ENCODE measurements at regions not wholly inside any gene's neighbourhood (a gene's known extent, or its start where the extent isn't known, plus 50 kb on each side); places are given as distances from the start of the nearest gene placed in this dataset.
"Not testable (repeated sequence)": the region's sequence is repeated elsewhere in the genome, so short reads cannot be mapped to it uniquely, and the experiment has no call there.

- ATAC-seq (ENCODE audit: low read depth in 2 of 2): no peak
- Mint-ChIP-seq H3K36me3 (no peaks in the 10 kb centered on the region), H3K9me3 (peaks cover 0 to 10% (median 3%) of the 10 kb centered on the region in 7 donors), H3K27me3 (no peaks in the 10 kb centered on the region), H3K4me1 (no peaks in the 10 kb centered on the region), H3K27ac (no peak overlapping the region), H3K4me3 (no peak overlapping the region)
- no peak for DNase-seq
These were observed 512.5 kb upstream of the CNTNAP5 start for GRCh38 chr2:123512547-123512946.

- Mint-ChIP-seq H3K27ac (no peak overlapping the region), H3K27me3 (no peaks in the 10 kb centered on the region), H3K9me3 (peaks cover 0 to 10% (median 2%) of the 10 kb centered on the region in 7 donors), H3K4me3 (no peak overlapping the region), H3K4me1 (no peaks in the 10 kb centered on the region), H3K36me3 (no peaks in the 10 kb centered on the region)
- no peak for DNase-seq
- no peak for ATAC-seq (ENCODE audit: low read depth in 2 of 2)
These were observed 511.7 kb upstream of the CNTNAP5 start for GRCh38 chr2:123513351-123513750.

- Mint-ChIP-seq H3K36me3 (no peaks in the 10 kb centered on the region), H3K4me3 (no peak overlapping the region), H3K27ac (no peak overlapping the region), H3K9me3 (peaks cover 0 to 10% (median 2%) of the 10 kb centered on the region in 7 donors), H3K4me1 (no peaks in the 10 kb centered on the region), H3K27me3 (no peaks in the 10 kb centered on the region)
- DNase-seq (no peak), ATAC-seq (ENCODE audit: low read depth in 2 of 2) (no peak)
These were observed 510.4 kb upstream of the CNTNAP5 start for GRCh38 chr2:123514613-123515207.

GRCh38 chr2:123518367-123518766, 506.7 kb upstream of the CNTNAP5 start:
- Mint-ChIP-seq H3K9me3 (peaks cover 0 to 4% (median 2%) of the 10 kb centered on the region in 7 donors), H3K27me3 (no peaks in the 10 kb centered on the region), H3K4me3 (no peak overlapping the region), H3K36me3 (no peaks in the 10 kb centered on the region), H3K4me1 (no peaks in the 10 kb centered on the region), H3K27ac (peak overlapping the region in 1 of 6 donors; percentile 27)
- no peak for ATAC-seq (ENCODE audit: low read depth in 2 of 2)
- no peak for DNase-seq

GRCh38 chr2:123521854-123522253, 503.2 kb upstream of the CNTNAP5 start:
- H3K27me3 Mint-ChIP-seq: no peaks in the 10 kb centered on the region
- DNase-seq (no peak), ATAC-seq (ENCODE audit: low read depth in 2 of 2) (no peak)
- H3K4me1 Mint-ChIP-seq: no peaks in the 10 kb centered on the region
- no peak overlapping the region for H3K27ac Mint-ChIP-seq
- no peak overlapping the region for H3K4me3 Mint-ChIP-seq
- H3K36me3 Mint-ChIP-seq: no peaks in the 10 kb centered on the region
- peaks cover 4 to 14% (median 6%) of the 10 kb centered on the region in 7 donors for H3K9me3 Mint-ChIP-seq

- DNase-seq; H3K4me3 Mint-ChIP-seq; H3K4me1 Mint-ChIP-seq; ATAC-seq (ENCODE audit: low read depth in 2 of 2); H3K27me3 Mint-ChIP-seq; H3K36me3 Mint-ChIP-seq; H3K27ac Mint-ChIP-seq: not testable (repeated sequence)
- peaks cover 4 to 20% (median 6%) of the 10 kb centered on the region in 7 donors for H3K9me3 Mint-ChIP-seq
These were observed 502.6 kb upstream of the CNTNAP5 start for GRCh38 chr2:123522498-123522897.

- H3K4me3 Mint-ChIP-seq: no peak overlapping the region
- no peaks in the 10 kb centered on the region for H3K27me3 Mint-ChIP-seq
- no peaks in the 10 kb centered on the region for H3K36me3 Mint-ChIP-seq
- H3K27ac Mint-ChIP-seq: no peak overlapping the region
- no peaks in the 10 kb centered on the region for H3K4me1 Mint-ChIP-seq
- peaks cover 1 to 31% (median 9%) of the 10 kb centered on the region in 7 donors for H3K9me3 Mint-ChIP-seq
- ATAC-seq (ENCODE audit: low read depth in 2 of 2) (no peak), DNase-seq (no peak)
These were observed 495.9 kb upstream of the CNTNAP5 start for GRCh38 chr2:123528996-123529707.

- DNase-seq: no peak
- no peaks in the 10 kb centered on the region for H3K4me1 Mint-ChIP-seq
- H3K27ac Mint-ChIP-seq: no peak overlapping the region
- peaks cover 1 to 29% (median 9%) of the 10 kb centered on the region in 7 donors for H3K9me3 Mint-ChIP-seq
- no peak overlapping the region for H3K4me3 Mint-ChIP-seq
- H3K36me3 Mint-ChIP-seq: no peaks in the 10 kb centered on the region
- no peak for ATAC-seq (ENCODE audit: low read depth in 2 of 2)
- no peaks in the 10 kb centered on the region for H3K27me3 Mint-ChIP-seq
These were observed 495.1 kb upstream of the CNTNAP5 start for GRCh38 chr2:123530004-123530403.

- Mint-ChIP-seq H3K27ac (no peak overlapping the region), H3K4me3 (no peak overlapping the region), H3K36me3 (no peaks in the 10 kb centered on the region), H3K9me3 (peaks cover under 1 to 22% (median 9%) of the 10 kb centered on the region in 7 donors), H3K27me3 (no peaks in the 10 kb centered on the region), H3K4me1 (no peaks in the 10 kb centered on the region)
- no peak for ATAC-seq (ENCODE audit: low read depth in 2 of 2)
- no peak for DNase-seq
These were observed 493.0 kb upstream of the CNTNAP5 start for GRCh38 chr2:123532126-123532525.

GRCh38 chr2:123532994-123533393, 492.1 kb upstream of the CNTNAP5 start:
- Mint-ChIP-seq H3K27ac (no peak overlapping the region), H3K36me3 (no peaks in the 10 kb centered on the region), H3K4me3 (no peak overlapping the region), H3K27me3 (no peaks in the 10 kb centered on the region), H3K9me3 (peaks cover 4 to 21% (median 9%) of the 10 kb centered on the region in 7 donors), H3K4me1 (no peaks in the 10 kb centered on the region)
- no peak for ATAC-seq (ENCODE audit: low read depth in 2 of 2)
- DNase-seq: no peak

- H3K4me3 Mint-ChIP-seq: no peak overlapping the region
- peaks cover 0 to 20% (median 7%) of the 10 kb centered on the region in 7 donors for H3K9me3 Mint-ChIP-seq
- ATAC-seq (ENCODE audit: low read depth in 2 of 2) (no peak), DNase-seq (no peak)
- H3K27me3 Mint-ChIP-seq: no peaks in the 10 kb centered on the region
- no peaks in the 10 kb centered on the region for H3K4me1 Mint-ChIP-seq
- H3K36me3 Mint-ChIP-seq: no peaks in the 10 kb centered on the region
- no peak overlapping the region for H3K27ac Mint-ChIP-seq
These were observed 484.8 kb upstream of the CNTNAP5 start for GRCh38 chr2:123540291-123540690.

GRCh38 chr2:123546353-123546752, 478.7 kb upstream of the CNTNAP5 start:
- DNase-seq: no peak
- Mint-ChIP-seq H3K36me3 (no peaks in the 10 kb centered on the region), H3K9me3 (peaks cover 0 to 10% (median 7%) of the 10 kb centered on the region in 7 donors), H3K27me3 (no peaks in the 10 kb centered on the region), H3K27ac (no peak overlapping the region), H3K4me1 (no peaks in the 10 kb centered on the region), H3K4me3 (no peak overlapping the region)
- no peak for ATAC-seq (ENCODE audit: low read depth in 2 of 2)

GRCh38 chr2:123563515-123563914, 461.6 kb upstream of the CNTNAP5 start:
- H3K4me1 Mint-ChIP-seq: no peaks in the 10 kb centered on the region
- peaks cover 2 to 8% (median 4%) of the 10 kb centered on the region in 7 donors for H3K9me3 Mint-ChIP-seq
- DNase-seq (no peak), ATAC-seq (ENCODE audit: low read depth in 2 of 2) (no peak)
- H3K27ac Mint-ChIP-seq: no peak overlapping the region
- H3K36me3 Mint-ChIP-seq: no peaks in the 10 kb centered on the region
- no peaks in the 10 kb centered on the region for H3K27me3 Mint-ChIP-seq
- no peak overlapping the region for H3K4me3 Mint-ChIP-seq

GRCh38 chr2:123566291-123566946, 458.7 kb upstream of the CNTNAP5 start:
- ATAC-seq (ENCODE audit: low read depth in 2 of 2): no peak
- H3K36me3 Mint-ChIP-seq: no peaks in the 10 kb centered on the region
- H3K4me1 Mint-ChIP-seq: no peaks in the 10 kb centered on the region
- no peak overlapping the region for H3K4me3 Mint-ChIP-seq
- no peak for DNase-seq
- peaks cover 0 to 9% (median 2%) of the 10 kb centered on the region in 7 donors for H3K9me3 Mint-ChIP-seq
- H3K27ac Mint-ChIP-seq: no peak overlapping the region
- H3K27me3 Mint-ChIP-seq: no peaks in the 10 kb centered on the region

All from naive B cell (primary cell).